NCI-H2196 (cell line): ENCODE measurements at regions not wholly inside any gene's neighbourhood (a gene's known extent, or its start where the extent isn't known, plus 50 kb on each side); places are given as distances from the start of the nearest gene placed in this dataset.
"Not testable (repeated sequence)": the region's sequence is repeated elsewhere in the genome, so short reads cannot be mapped to it uniquely, and the experiment has no call there.

ENCODE experiments used
- DNase-seq: peaks from one replicate; lab custom pipeline; 2025; ENCODE audit not compliant: unreplicated experiment; lab: John Stamatoyannopoulos, UW

- DNase-seq, result no peak
Measured at GRCh38 chr17:64773386-64773835, 111.3 kb upstream of the SMURF2 start.

DNA sequence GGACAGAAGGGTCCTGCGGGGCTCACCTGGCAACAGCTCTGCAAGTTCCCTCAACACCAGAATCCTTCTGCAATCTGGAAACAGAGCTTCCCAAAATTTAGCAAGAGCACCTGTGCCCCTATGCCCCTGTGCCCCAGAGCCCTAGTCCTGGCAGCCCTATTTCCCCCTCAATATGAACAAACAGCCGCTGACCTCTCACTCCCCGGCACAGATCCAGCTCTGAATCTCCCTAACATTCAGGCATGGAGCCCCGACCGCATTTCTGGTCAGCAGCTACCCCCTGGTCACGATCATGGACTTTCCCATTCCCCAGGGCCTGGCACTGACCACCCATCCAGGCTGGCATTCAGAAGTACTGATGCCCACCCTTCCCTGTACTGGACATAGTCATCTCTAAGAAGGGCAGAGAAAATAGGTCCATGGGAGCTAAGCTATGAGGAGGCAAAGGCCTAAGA is 110.8 kb upstream of the SMURF2 start:
- DNase-seq, result no peak

DNA sequence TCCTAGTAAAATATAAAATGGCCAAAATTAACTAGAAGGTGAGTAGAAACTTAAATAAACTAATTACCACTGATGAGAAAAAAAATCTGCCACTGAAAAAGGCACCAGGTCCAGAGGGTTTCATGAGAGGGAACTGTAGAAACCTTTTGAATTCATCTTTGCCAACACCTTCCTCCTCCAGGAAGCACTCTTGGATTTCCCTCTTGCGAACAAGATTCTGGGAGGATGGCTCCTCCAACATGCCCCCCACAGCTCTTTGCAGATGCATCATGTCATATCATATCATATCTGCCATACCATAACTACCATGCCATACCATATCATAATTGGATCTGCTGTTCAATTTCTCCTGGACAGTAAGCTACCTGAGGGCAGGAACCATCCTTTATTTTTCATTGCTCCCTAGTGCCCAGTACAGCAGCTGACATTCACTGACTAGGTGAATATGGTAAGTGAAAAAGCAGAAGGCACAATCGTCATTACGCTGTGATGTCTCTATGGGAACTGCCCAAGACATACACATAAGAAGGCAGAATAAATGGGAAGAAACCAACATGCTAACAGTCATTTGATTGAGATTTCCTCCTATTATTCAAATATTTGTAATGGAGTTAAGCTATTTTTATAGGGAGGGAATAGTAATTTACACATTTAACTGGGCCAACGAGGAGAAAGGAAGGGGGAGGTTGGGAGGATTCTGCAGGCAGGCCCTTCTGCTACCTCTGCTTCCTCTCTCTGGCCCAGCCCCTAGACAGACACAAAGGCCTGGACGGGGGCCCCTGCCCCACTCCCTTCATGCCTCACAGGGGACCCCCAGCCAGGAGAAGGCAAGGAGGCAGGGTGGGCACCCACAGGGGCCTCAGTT is 110.1 kb upstream of the SMURF2 start:
- no peak for DNase-seq

GRCh38 chr17:64769712-64770111 is 107.6 kb upstream of the SMURF2 start:
- DNase-seq, result no peak

GRCh38 chr17:64767269-64767997 is 105.3 kb upstream of the SMURF2 start:
- DNase-seq, result no peak

- DNase-seq, result no peak
Measured at GRCh38 chr17:64765191-64765889, 103.2 kb upstream of the SMURF2 start.

DNA sequence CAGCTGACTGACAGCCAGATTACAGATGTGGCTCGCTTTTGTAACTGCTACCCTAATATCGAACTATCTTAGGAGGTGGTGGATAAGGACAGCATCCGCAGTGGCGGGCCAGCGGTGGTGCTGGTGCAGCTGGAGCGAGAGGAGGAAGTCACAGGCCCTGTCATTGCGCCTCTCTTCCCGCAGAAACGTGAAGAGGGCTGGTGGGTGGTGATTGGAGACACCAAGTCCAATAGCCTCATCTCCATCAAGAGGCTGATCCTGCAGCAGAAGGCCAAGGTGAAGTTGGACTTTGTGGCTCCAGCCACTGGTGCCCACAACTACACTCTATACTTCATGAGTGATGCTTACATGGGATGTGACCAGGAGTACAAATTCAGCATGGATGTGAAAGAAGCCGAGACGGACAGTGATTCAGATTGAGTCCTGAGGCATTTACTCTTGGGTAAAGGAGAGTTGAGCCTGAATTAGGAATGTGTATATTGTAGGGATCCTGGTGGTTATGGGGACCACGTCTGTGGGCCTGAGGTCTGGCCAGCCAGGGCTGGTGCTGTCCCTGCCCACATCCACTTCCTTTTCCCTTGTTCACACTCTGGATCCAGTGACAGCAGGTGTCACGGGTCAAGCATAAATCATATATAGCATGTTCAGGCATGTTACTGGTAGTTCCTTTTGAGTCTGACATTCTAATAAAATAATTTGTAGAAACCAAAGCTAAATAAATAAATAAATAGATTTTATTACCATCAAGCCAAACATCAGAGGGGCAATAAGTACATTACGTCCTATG is 89.0 kb upstream of the SMURF2 start:
- DNase-seq, result no peak

GRCh38 chr17:64750478-64750877 is 88.4 kb upstream of the SMURF2 start:
- DNase-seq, result no peak

- no peak for DNase-seq
Measured at GRCh38 chr17:64749306-64749705, 87.2 kb upstream of the SMURF2 start.

DNA sequence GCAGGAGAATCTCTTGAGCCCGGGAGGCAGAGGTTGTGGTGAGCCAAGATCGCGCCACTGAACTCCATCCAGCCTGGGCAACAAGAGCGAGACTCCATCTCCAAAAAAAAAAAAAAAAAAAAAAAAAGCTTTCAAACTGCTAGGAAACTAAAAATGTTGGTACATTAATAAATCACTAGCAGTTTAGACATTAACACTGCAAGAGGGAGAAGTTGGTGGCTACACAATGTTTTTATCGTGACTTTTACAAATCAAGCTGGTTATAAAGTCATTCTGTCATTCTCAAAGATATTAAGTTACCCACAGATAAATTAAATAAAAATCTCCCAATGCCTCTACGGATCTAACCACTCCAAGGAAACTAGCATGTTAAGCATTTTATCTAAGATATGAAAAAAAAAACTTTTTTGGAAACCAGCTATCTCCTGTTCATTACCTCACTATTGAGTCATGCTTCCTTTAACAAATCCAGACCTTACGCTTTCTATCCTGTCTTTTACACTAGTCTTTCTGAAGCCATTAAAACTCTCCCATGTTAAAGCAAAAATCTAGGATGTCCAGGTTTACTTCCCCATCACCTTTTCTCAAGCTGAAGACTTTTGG is 85.9 kb upstream of the SMURF2 start:
- DNase-seq, result no peak

GRCh38 chr17:64742326-64742725 is 80.2 kb upstream of the SMURF2 start:
- DNase-seq, result no peak

- not testable (repeated sequence) for DNase-seq
Measured at GRCh38 chr17:64741916-64742315, 79.8 kb upstream of the SMURF2 start.

- DNase-seq, result no peak
Measured at GRCh38 chr17:64741038-64741641, 79.0 kb upstream of the SMURF2 start.

- DNase-seq, result no peak
Measured at GRCh38 chr17:64739316-64740058, 77.4 kb upstream of the SMURF2 start.

DNA sequence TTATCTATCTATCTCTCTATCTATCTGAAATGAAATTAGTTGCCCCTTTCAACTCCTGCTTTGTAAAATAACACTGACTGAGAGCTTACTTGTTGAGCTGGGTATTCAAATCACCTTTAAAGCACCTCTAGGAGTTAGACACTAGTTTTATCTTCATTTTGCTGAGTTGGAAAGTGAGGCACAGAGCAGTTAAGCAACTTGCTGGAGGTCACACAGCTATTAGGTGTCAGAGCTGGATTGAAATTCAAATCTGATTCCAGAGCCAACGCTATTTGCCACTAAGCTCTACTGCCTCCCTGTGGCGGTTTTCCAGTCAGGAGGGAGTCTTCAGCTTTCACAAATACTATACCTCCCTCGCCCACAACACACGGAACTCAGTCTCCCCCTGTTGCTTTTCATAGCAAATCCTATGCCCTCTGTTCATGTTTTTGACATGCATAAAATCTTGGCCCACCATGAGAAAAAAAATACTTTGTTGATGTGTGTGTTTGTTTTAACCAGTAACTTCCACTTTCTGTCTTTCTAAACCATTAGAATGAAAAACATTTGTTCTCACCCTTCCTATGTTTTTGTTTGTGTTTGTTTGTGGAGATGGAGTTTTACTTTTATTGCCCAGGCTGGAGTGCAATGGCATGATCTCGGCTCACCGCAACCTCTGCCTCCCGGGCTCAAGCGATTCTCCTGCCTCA is 74.8 kb upstream of the SMURF2 start:
- DNase-seq, result peak; percentile 54

GRCh38 chr17:64732336-64733006 is 70.4 kb upstream of the SMURF2 start:
- DNase-seq, result peak; percentile 67

GRCh38 chr17:64730023-64730422 is 67.9 kb upstream of the SMURF2 start:
- DNase-seq, result not testable (repeated sequence)

GRCh38 chr17:64729201-64729600 is 67.1 kb upstream of the SMURF2 start:
- no peak for DNase-seq
